Tibial artery (tissue), 4 donors: ENCODE measurements at regions not wholly inside any gene's neighbourhood (a gene's known extent, or its start where the extent isn't known, plus 50 kb on each side); places are given as distances from the start of the nearest gene placed in this dataset.

ENCODE experiments used
- DNase-seq, 2 donors: peaks; one replicate each; pipeline ENCODE4 v3.0.0-alpha.2; 2019
- H3K27ac ChIP-seq, 2 donors: fragments of 200-600 bp; sonication (generic) in 1 of 2; 1 replicate in 1 of 2; 2 replicates in 1 of 2; pipeline ENCODE4 v1.5.1; 2018 to 2019; ENCODE audit warnings: mild to moderate bottlenecking in 1 of 2
- H3K27me3 ChIP-seq, 2 donors: fragments of 200-600 bp; sonication (generic) in 1 of 2; one replicate each; pipeline versions ENCODE4 v1.5.1 to v1.6.0; 2016 to 2019
- H3K36me3 ChIP-seq, 3 donors: fragments of 200-600 bp; sonication (generic) in 2 of 3; one replicate each; pipeline ENCODE4 v1.5.1; 2016 to 2019; ENCODE audit warnings: mild to moderate bottlenecking in 2 of 3
- H3K4me1 ChIP-seq, 4 donors: fragments of 200-600 bp; sonication (generic) in 2 of 4; 1 replicate in 3 of 4; 2 replicates in 1 of 4; pipeline ENCODE4 v1.5.1; 2016 to 2019
- H3K4me3 ChIP-seq, 2 donors: fragments of 200-600 bp; sonication (generic) in 1 of 2; 1 replicate in 1 of 2; 2 replicates in 1 of 2; pipeline ENCODE4 v1.5.1; 2018 to 2019; ENCODE audit warnings: mild to moderate bottlenecking in 2 of 2
- H3K9me3 ChIP-seq, 3 donors: fragments of 200-600 bp; sonication (generic) in 1 of 3; one replicate each; pipeline ENCODE4 v1.5.1; 2016 to 2019
- intact Hi-C: fragments of 100-400 bp; cut with DNase I; formaldehyde crosslinking; loops from one replicate; pipeline ENCODE4 v1.15.0; 2023; ENCODE audit warnings: low total_unique reads
- TF ChIP-seq, protein P1 (sequence below), 2 experiments: fragments of 200-600 bp in 1 of 2; fragments of 450-650 bp in 1 of 2; IDR thresholded peaks; one replicate each; pipeline ENCODE4 v1.5.1; 2017 to 2019; ENCODE audit warnings: antibody characterized with exemption in 2 of 2, mild to moderate bottlenecking in 1 of 2, moderate library complexity in 1 of 2

DNA sequence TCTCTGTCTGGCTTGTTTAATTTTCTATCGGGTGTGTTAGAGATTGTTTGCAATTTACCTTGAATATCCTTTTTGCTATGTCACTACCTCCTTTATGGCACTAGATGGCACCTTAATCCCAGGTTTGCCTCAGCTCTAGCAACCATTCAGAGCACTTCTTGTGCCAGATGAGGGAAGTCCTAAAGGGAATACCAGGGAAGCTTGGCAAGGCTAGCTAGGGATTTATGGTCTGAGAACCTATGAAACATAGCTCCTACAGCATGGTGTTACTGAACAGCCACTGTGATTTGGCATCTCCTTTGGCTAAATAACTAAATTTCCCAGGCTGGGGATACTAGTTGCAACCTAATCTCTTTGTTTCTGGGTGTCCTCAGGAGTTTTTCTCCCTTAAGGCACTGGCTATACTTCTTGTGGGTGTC lies 69.0 kb upstream of the VOPP1 start:
- TF ChIP-seq, protein P1, sequence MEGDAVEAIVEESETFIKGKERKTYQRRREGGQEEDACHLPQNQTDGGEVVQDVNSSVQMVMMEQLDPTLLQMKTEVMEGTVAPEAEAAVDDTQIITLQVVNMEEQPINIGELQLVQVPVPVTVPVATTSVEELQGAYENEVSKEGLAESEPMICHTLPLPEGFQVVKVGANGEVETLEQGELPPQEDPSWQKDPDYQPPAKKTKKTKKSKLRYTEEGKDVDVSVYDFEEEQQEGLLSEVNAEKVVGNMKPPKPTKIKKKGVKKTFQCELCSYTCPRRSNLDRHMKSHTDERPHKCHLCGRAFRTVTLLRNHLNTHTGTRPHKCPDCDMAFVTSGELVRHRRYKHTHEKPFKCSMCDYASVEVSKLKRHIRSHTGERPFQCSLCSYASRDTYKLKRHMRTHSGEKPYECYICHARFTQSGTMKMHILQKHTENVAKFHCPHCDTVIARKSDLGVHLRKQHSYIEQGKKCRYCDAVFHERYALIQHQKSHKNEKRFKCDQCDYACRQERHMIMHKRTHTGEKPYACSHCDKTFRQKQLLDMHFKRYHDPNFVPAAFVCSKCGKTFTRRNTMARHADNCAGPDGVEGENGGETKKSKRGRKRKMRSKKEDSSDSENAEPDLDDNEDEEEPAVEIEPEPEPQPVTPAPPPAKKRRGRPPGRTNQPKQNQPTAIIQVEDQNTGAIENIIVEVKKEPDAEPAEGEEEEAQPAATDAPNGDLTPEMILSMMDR (IDR thresholded peaks at IDR 0.05): peak; percentile 59 to 73
- Histone ChIP-seq H3K4me1 (no peaks in the 10 kb centered on the region), H3K27me3 (no peaks in the 10 kb centered on the region), H3K4me3 (no peak overlapping the region), H3K27ac (no peak overlapping the region), H3K9me3 (no peaks in the 10 kb centered on the region), H3K36me3 (no peaks in the 10 kb centered on the region)
- no peak for DNase-seq
- intact Hi-C loops: no loop called here

DNA sequence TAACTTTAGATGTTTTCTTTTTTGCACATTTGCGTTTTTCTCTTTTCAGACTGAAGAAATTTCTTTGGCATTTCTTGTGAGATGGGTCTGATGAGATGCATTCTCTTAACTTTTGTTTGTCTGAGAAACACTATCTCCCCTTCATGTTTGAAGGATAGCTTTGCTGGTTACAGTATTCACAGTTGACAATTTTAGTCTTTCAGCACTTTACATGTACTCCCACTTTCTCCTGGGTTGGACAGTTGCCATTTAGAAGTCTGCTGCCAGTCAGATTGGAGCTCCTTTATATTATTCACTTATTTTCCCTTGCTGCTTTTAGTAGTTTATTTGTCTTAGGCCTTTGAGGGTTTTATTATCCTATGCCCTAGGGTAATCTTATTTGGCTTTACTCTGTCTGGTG lies 67.3 kb upstream of the VOPP1 start:
- no peak overlapping the region for H3K27ac ChIP-seq
- H3K9me3 ChIP-seq: no peaks in the 10 kb centered on the region
- no peak overlapping the region for H3K4me3 ChIP-seq
- no peak for DNase-seq
- no peaks in the 10 kb centered on the region for H3K27me3 ChIP-seq
- H3K4me1 ChIP-seq: no peaks in the 10 kb centered on the region
- no peaks in the 10 kb centered on the region for H3K36me3 ChIP-seq
- intact Hi-C loops: no loop called here
- TF ChIP-seq, protein P1 (IDR thresholded peaks at IDR 0.05): no peak

DNA sequence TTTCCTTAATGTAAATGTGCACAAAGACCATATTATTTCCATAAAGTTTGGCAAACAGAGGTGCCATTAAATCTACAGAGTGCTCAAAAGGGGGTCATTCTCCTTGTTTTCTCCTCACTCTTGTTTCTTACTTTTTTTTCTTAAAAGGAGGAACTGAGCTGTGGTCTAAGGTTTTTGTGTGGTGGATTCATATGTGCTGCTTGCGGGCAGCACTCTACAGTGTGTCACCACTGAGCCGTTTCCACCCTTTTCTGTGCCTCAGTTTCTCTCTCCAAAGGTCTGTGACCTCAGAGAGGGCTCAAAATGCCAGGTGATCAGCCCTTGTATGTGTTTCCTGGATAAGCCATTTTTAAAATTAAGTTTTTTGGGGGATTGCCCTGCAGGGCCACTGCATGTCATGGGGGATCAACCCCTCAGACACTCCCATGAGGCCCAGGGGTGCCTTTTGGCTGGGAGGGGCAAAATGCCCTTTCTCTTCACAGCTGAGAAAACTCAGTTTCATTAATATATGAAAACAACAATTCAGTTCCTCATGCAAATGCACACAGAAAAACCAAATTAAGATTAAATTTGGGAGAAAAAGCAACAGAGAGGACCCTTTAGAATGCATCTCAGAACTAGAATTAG lies 56.9 kb upstream of the VOPP1 start:
- intact Hi-C loops: no loop called here
- no peak for DNase-seq

GRCh38 chr7:55624813-55625212 lies 52.5 kb upstream of the VOPP1 start:
- no peak overlapping the region for H3K27ac ChIP-seq
- H3K9me3 ChIP-seq: no peaks in the 10 kb centered on the region
- H3K4me1 ChIP-seq: no peaks in the 10 kb centered on the region
- intact Hi-C loops: no loop called here
- H3K27me3 ChIP-seq: peaks cover 0 to 5% of the 10 kb centered on the region in 2 donors
- DNase-seq: no peak
- H3K36me3 ChIP-seq: no peaks in the 10 kb centered on the region
- H3K4me3 ChIP-seq: no peak overlapping the region
- TF ChIP-seq, protein P1 (IDR thresholded peaks at IDR 0.05): no peak

More for the DNA sequence above, 56.9 kb upstream of the VOPP1 start:
- Histone ChIP-seq H3K36me3 (no peaks in the 10 kb centered on the region), H3K4me3 (no peak overlapping the region), H3K9me3 (no peaks in the 10 kb centered on the region), H3K4me1 (no peaks in the 10 kb centered on the region), H3K27ac (no peak overlapping the region), H3K27me3 (peaks cover 0 to 3% of the 10 kb centered on the region in 2 donors)
- TF ChIP-seq, protein P1 (IDR thresholded peaks at IDR 0.05): no peak

DNA sequence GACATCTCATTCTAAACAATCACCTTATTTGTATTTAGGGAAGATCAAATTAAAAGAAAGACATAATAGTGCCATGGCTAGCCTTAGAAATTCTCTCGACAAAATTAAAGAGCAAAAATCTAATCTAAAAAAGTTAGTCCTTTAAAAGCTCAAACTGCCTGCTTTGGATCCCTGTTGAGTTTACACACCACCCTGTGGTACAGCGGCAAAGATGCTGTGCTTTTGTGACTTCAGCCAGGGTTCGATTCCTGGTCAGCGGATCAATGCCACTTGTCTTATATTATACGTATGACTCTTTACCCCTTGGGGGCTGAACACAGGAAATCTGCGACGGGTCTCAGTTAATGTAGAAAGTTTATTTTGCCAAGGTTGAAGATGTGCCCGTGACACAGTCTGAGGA lies 51.3 kb upstream of the VOPP1 start:
- TF ChIP-seq, protein P1 (IDR thresholded peaks at IDR 0.05): no peak
- Histone ChIP-seq H3K27ac (no peak overlapping the region), H3K4me3 (no peak overlapping the region), H3K36me3 (no peaks in the 10 kb centered on the region), H3K27me3 (peaks cover 0 to 4% of the 10 kb centered on the region in 2 donors), H3K9me3 (no peaks in the 10 kb centered on the region), H3K4me1 (no peaks in the 10 kb centered on the region)
- intact Hi-C loops: no loop called here
- DNase-seq: no peak

DNA sequence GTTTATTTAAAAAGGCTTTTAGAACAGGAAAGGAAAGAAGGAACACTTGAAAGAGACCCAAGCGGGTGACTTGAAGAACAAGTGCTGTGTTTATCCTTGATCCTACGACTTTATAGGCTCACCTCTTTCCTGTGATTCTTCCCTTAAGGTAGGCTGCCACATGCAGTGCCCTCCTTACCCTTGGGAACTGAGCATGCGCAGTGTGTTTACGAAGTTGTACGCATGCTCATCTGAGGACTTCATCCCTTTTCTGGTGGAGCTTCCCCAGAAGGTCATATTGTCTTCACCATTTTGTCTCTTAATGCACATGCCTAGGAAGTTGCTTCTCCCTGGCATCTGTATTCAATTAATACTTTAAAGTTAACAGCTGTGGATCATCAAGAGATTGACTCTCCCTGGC lies 49.9 kb upstream of the VOPP1 start:
- intact Hi-C loops: no loop called here
- Histone ChIP-seq H3K27ac (no peak overlapping the region), H3K27me3 (peaks cover 0 to 4% of the 10 kb centered on the region in 2 donors), H3K9me3 (no peaks in the 10 kb centered on the region), H3K4me1 (no peaks in the 10 kb centered on the region), H3K4me3 (no peak overlapping the region), H3K36me3 (no peaks in the 10 kb centered on the region)
- DNase-seq: no peak
- TF ChIP-seq, protein P1 (IDR thresholded peaks at IDR 0.05): no peak
